OCI-LY7 (cell line): ENCODE measurements at regions not wholly inside any gene's neighbourhood (a gene's known extent, or its start where the extent isn't known, plus 50 kb on each side); places are given as distances from the start of the nearest gene placed in this dataset.

Experiments used
- EZH2phosphoT487 ChIP-seq: fragments of 200-600 bp; sonication (generic); IDR thresholded peaks from 2 replicates; pipeline ENCODE4 v1.6.1; 2018; ENCODE audit warnings: low read depth, borderline replicate concordance, mild to moderate bottlenecking, mixed run types, antibody characterized with exemption, low read length, moderate library complexity, mixed read lengths
- TF ChIP-seq, protein P1 (sequence below): fragments of 200-600 bp; sonication (generic); conservative IDR thresholded peaks from 2 replicates; pipeline ENCODE4 v1.5.1; 2014; ENCODE audit warnings: mild to moderate bottlenecking, antibody characterized with exemption, low read length, moderate library complexity, mixed read lengths

DNA sequence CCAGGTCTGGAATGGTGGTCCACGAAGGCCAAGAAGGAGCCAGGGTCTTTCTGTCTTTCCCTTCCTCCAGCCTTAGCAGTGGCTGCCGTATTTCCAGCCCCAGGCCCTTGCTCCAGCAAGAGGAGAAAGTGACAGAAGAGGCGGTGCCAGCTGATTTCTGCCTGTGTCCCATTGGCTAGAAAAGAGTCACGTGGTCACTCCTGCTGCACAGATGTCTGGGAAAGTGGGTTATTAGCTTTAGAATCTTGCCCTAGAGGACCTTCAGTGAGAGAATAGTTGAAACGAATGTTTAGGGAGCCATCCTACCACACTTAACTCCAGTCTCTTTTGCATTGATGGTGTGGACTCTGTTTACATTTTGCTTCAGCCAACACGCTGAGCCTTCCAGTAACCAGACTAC is 99.3 kb upstream of the BCOR start:
- TF ChIP-seq, protein P1, sequence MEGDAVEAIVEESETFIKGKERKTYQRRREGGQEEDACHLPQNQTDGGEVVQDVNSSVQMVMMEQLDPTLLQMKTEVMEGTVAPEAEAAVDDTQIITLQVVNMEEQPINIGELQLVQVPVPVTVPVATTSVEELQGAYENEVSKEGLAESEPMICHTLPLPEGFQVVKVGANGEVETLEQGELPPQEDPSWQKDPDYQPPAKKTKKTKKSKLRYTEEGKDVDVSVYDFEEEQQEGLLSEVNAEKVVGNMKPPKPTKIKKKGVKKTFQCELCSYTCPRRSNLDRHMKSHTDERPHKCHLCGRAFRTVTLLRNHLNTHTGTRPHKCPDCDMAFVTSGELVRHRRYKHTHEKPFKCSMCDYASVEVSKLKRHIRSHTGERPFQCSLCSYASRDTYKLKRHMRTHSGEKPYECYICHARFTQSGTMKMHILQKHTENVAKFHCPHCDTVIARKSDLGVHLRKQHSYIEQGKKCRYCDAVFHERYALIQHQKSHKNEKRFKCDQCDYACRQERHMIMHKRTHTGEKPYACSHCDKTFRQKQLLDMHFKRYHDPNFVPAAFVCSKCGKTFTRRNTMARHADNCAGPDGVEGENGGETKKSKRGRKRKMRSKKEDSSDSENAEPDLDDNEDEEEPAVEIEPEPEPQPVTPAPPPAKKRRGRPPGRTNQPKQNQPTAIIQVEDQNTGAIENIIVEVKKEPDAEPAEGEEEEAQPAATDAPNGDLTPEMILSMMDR: no peak
- no peak for TF ChIP-seq EZH2phosphoT487
